NCI-H2081 (cell line): ENCODE measurements at regions not wholly inside any gene's neighbourhood (a gene's known extent, or its start where the extent isn't known, plus 50 kb on each side); places are given as distances from the start of the nearest gene placed in this dataset.

ENCODE experiments used
- DNase-seq, 2 experiments: peaks; one replicate each; lab custom pipeline; 2025; lab: John Stamatoyannopoulos, UW

DNA sequence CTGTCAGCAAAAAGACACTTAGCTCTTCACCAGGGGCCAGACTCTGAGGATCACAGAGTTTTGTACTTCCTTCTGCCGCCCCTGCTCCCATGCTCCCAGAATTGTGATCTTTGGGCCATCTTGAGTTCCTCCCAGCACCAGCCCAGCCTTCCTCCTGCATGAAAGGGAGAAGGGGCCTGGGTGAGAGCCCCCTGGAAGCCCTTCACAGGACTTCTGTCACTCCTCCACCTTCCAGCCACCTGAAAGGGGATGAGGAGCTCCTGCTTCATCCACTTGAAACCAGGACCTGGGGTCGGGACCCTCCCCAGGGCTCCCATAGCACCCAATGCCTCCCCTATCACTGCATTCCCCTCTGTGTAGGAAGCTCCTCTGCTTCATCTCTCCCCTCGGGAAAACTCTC lies 174.2 kb downstream of the BUD13 start:
- DNase-seq: no peak

DNA sequence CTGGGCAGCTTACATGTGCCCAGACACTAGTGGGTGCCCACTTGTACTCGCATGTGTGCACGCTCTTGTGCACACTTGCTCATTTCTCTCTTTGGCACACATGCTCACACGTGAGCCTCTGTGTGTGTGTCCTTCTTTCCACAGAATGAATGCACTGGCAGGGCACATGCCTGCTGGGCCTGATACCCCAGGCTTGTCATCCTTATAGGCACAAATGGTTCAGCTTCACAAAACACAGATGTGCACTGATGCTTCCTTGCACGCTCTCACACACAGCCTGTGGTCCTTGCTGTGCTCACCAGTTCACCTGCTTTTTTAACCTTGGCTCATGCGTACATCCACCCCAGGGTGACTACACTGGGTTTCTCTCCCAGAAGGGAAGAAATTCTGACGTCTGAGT lies 174.8 kb downstream of the BUD13 start:
- no peak for DNase-seq

DNA sequence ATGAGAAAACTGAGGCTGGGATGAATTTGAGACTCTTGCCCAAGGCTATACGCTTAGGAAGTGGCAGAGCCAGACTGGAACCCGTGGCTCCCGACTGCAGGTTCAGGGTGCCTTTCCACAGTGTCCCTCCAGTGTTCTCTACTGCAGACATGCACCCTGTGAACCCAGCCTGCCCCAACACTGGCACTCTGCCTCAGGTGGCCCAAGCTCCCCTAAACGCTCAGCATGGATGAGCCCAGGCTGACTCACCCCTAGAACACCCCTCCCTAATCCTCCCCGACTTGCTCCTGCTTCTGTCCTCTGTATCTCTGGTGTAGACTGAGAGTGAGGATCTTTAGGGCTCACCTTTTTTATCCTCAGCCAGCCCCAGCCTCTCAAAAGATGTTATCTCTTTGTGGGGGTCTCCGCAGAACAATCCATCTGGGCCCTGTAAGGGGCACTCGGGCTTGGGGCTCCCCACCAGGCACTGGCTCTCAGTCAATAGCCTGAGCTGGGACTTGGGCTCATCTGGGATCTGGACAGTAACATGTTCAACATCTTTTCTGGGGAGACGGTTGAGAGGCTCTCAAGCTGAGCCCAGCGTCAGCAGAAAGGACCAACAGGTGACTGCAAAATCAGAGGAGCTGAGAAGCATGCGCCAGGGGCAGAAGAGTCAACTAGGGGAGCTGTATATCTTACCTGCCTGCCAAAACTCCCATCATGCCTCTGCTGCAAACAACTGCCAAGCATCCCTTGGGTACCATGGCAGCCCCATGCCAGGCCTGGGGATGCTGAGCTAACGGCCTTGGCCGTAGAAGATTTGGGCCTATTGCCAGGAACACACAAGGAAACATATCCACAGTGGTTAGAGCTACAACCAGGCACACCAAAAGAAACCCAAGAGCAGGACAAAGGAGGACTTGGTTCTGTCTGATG lies 176.2 kb downstream of the BUD13 start:
- DNase-seq: peak; percentile 45 to 77

DNA sequence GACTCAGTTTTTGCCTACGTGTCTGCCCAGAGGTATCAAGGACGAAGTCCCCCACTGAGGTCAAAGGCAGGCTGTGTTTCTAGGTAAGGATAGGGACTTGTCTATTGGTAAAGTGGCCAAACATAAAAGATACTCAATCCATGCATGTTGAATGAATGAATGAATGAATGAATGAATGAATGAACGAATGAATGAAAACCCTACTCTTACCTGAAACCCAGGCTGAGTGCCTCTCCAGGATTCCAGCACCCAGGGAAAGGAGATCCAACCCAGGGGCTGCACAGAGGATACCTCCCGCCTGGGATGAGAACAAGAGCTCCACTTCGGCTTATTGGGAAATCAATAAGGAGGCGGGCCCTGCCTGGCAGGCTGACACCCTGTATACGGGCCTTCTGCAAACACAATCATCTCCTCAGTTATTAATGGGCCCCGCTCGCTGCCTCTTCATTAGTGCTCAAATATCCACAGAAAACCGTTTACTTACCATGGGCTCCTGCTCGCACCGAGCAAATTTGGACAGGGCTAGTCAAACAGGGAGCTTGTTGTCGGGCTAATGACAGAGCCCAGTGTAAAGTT lies 177.4 kb downstream of the BUD13 start:
- DNase-seq: peak; percentile 86 to 96

DNA sequence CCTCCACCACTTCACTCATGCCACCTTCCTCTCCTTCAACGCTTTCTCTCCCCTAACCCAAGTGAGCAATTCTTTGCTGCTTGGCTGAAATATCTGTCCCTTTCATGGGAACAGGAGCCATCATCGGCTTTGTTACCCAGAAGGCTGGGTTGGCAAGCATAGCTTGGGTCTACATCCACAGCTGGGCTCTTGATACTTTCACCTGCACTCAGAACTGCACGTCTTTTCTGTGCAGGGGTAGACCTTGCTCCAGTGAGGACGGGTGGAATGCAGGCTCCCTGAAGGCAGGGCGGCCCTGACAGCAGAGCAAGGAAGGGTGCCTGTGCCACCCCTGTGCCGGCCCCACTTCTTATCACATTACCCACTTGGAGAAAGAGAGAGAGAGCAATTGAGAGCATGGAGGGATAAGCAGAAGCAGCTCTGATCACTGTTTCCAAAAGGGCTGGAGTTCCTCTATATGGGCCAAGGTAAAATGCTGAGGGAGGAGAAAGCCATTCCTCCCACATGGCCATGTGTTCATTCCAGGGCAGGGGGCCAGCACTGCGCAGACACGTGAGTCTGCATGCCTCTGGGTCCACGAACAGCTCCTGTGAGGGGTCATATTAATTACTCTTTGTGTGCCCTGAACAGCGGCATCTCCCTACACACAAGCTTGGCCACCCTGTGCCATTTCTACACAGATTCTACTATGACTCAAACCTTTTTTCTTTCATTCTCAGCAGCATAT lies 181.8 kb downstream of the BUD13 start:
- DNase-seq: no peak

DNA sequence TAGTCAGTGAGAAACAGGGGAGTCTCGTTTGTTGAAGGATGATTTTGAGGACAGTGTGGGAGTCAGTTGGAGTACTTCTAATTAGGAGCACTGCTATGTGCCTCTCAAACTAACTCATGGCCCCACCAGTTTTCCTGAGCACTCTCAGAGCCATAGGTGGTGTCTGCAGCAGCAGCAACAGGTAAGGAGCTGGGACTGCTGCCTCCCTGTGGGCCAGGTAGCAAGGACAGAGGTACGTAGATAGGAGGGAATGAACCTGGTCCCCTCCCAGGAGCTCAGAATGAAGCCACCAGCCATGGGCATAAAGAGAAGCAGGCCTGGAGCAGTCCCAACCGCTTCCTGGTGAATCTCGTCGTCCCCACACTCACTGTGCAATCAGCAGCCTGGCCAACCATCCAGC lies 183.4 kb downstream of the BUD13 start:
- no peak for DNase-seq

- no peak for DNase-seq
These were observed 186.4 kb downstream of the BUD13 start for GRCh38 chr11:116586392-116586791.

- DNase-seq: peak; percentile 43 to 86
These were observed 190.2 kb downstream of the BUD13 start for GRCh38 chr11:116582571-116582970.

DNA sequence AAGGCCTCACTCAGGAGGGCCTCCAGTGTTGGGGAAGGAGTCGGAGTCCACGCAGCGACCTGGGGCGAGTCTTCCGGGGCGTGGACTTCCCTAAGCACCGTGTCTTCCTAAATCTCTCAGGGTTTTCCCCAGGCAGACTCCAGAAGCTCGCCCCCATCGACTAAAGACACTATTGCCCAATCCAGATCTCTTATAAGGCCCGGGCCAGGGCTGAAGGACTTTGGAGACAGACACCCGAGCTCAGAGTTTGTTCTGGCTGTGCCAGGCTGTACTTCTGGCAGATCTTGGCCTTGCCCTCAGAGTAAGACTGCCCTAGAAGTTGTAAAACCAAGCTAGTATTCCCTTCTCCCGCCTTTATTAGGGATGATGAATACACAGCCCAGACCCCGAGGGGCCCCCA lies 191.4 kb downstream of the BUD13 start:
- no peak for DNase-seq

DNA sequence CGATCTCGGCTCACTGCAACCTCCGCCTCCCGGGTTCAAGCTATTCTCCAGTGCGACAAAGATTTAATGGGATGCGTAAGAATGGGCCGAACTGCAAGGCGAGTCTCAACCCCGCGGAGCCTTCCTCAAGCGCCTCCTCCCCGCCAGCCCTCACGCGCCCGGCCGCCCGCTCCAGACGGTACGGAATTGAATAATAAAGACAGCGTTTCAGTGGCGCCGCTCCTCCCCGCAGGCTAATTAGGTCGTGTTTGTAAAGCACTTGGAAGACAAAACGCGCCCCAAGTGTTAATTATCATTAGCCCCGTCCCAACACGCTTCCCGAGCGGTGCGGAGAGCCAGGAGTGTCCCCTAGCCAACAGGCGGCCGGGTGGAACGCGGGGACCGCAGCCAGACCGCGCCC lies 192.0 kb downstream of the BUD13 start:
- DNase-seq: peak; percentile 83 to 96

GRCh38 chr11:116579857-116580727 lies 192.7 kb downstream of the BUD13 start:
- DNase-seq: peak; percentile 54 to 84

- DNase-seq: peak; percentile 77 to 94
These were observed 193.6 kb downstream of the BUD13 start for GRCh38 chr11:116579031-116579653.

DNA sequence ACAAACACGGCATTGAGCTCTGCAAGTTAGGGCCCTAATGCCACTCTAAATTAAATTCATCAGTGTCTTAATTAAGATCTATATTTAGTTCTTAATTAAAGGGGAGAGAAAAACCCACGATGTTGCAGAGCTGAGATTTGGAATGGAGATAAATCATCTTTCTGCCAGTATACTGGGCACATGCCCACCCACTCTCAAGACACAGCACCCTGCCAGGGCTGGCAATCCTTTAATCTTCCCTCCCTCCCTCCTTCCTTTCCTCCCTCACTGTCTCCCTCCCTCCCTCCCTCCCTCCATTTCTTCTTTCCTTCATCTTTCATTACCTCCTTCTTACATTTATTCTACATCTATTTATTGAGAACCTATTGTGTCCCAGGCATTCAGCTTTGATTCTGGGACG lies 194.8 kb downstream of the BUD13 start:
- no peak for DNase-seq

GRCh38 chr11:116577273-116577672 lies 195.5 kb downstream of the BUD13 start:
- DNase-seq: peak in 1 of 2 experiments; percentile 52

- no peak for DNase-seq
These were observed 196.3 kb downstream of the BUD13 start for GRCh38 chr11:116576526-116576925.

- no peak for DNase-seq
These were observed 205.0 kb downstream of the BUD13 start for GRCh38 chr11:116567721-116568242.

DNA sequence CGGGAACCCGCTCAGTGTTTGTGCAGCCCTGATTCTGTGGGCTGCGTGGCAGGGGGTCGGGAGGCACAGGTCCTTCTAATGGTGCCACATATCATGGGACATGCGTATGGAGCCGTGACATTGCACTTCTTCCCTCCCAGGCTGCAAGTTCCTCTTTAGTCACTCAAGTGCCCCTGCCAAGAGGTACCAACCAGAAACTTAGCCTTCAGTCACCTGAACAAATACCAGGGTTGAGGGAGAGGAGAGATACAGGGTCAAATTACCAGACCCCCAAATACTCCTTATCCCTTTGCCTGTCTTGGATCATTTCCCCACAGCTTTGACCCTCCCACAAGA lies 209.1 kb downstream of the BUD13 start:
- DNase-seq: no peak

DNA sequence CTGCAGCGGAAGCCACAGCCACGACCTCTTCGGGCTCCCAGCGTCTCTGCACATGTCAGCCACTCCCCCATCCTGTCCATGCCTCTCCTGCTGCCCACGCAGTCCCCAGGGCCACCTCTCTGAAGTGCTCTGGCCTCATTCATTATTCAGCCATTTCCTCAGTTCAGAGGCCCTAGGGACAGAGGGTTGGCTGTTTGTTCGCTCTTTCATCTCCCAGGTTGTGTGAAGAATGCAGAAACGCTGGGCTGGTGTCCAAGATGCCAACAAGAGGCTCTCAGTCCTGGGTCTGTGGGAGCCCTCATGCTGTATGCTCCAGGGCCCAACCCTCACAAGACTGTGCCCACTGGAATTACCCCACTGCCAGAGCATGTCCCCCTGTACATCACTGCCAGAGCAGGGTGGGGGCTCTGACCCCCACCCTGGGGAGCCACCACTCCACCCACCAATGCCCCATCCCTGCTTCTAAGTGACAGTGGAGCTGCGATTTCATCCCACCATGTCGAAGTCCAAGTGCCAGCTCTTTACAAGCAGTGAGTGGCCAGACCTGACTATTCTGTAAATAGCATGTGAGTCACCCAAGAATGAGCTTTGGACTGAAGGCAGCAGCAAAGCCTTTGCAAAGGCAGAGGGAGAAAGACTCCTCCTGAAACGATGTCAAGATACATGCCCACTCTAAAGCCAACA lies 209.6 kb downstream of the BUD13 start:
- DNase-seq: no peak

DNA sequence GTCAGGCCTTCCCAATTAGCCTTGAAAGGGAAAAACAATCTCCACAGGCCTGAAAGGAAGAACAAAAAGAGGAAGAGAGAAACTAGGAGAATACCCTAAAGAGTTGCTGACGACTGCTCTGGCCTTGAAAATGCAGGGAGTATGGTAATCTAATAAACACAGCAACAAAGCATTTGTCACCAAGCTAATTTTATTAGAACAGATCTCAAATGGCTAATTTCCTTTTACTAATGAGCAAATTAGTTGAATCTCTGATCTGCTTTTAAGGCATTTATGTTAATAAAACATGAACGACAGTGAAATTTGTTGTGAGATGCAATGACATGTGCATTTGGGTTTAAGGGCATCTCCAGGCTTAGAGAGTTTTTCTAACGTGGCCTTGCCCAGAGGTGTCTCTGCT lies 212.2 kb downstream of the BUD13 start:
- no peak for DNase-seq

- DNase-seq: no peak
These were observed 214.1 kb downstream of the BUD13 start for GRCh38 chr11:116558504-116559211.
